Spleen (tissue), 11 donors: ENCODE measurements at regions not wholly inside any gene's neighbourhood (a gene's known extent, or its start where the extent isn't known, plus 50 kb on each side); places are given as distances from the start of the nearest gene placed in this dataset.
A peak's percentile ranks its signal among the peaks of the same experiment; 100 is the strongest.

ENCODE experiments used
- DNase-seq: peaks from one replicate; pipeline ENCODE4 v3.0.0-alpha.2; 2020
- H3K27ac ChIP-seq, 8 donors: fragments of 200-600 bp; sonication (generic) in 7 of 8; 1 replicate in 4 of 8; 2 replicates in 4 of 8; pipeline versions ENCODE4 v1.5.0 to v1.8.0; 2016 to 2021; ENCODE audit warnings: inconsistent platforms in 4 of 8, mild to moderate bottlenecking in 4 of 8, moderate library complexity in 1 of 8
- H3K27me3 ChIP-seq, 7 donors: fragments of 200-600 bp; sonication (generic) in 6 of 7; replicated peaks in 1 of 7; 1 replicate in 4 of 7; 2 replicates in 3 of 7; pipeline versions ENCODE4 v1.5.0 to v1.8.0; 2016 to 2021; ENCODE audit warnings: inconsistent platforms in 3 of 7, mild to moderate bottlenecking in 1 of 7
- H3K36me3 ChIP-seq, 6 donors: fragments of 200-600 bp; sonication (generic) in 5 of 6; 1 replicate in 4 of 6; 2 replicates in 2 of 6; pipeline versions ENCODE4 v1.5.0 to v1.8.0; 2016 to 2021; ENCODE audit warnings: inconsistent platforms in 2 of 6
- H3K4me1 ChIP-seq, 6 donors: fragments of 200-600 bp; sonication (generic) in 5 of 6; 1 replicate in 3 of 6; 2 replicates in 3 of 6; pipeline versions ENCODE4 v1.5.0 to v1.8.0; 2016 to 2021; ENCODE audit warnings: inconsistent platforms in 3 of 6
- H3K4me3 ChIP-seq, 8 donors: fragments of 200-600 bp; sonication (generic) in 7 of 8; 1 replicate in 4 of 8; 2 replicates in 4 of 8; pipeline versions ENCODE4 v1.5.0 to v1.8.0; 2016 to 2021; ENCODE audit warnings: inconsistent platforms in 4 of 8, mild to moderate bottlenecking in 4 of 8, moderate library complexity in 2 of 8
- H3K9me3 ChIP-seq, 8 donors: fragments of 200-600 bp; sonication (generic) in 7 of 8; 1 replicate in 4 of 8; 2 replicates in 4 of 8; pipeline versions ENCODE4 v1.5.0 to v1.8.0; 2016 to 2021; ENCODE audit warnings: inconsistent platforms in 4 of 8
- CTCF ChIP-seq, 11 experiments: fragments of 200-600 bp in 7 of 11; fragments of 450-650 bp in 4 of 11; sonication (generic) in 4 of 11; IDR thresholded peaks in 8 of 11; conservative IDR thresholded peaks in 3 of 11; 1 replicate in 7 of 11; 2 replicates in 4 of 11; pipeline versions ENCODE4 v1.4.0 to v1.8.0; 2016 to 2021; ENCODE audit warnings: antibody characterized with exemption in 11 of 11, inconsistent platforms in 4 of 11, mild to moderate bottlenecking in 1 of 11
- POLR2A ChIP-seq, 3 donors: fragments of 450-650 bp; IDR thresholded peaks; one replicate each; pipeline ENCODE4 v1.5.1; 2017; ENCODE audit warnings: antibody characterized with exemption in 3 of 3, mild to moderate bottlenecking in 1 of 3
- POLR2AphosphoS5 ChIP-seq, 3 donors: sonication (generic); formaldehyde crosslinking; IDR thresholded peaks; one replicate each; pipeline ENCODE4 v1.5.1; 2017; ENCODE audit warnings: antibody characterized with exemption in 3 of 3
- WGBS, 5 donors: extraction: QIAGEN DNeasy Blood & Tissue Kit in 3 of 5; methylation state at CpG; one replicate each; pipeline versions ENCODE4 v1.1.5 to v1.1.7; 2013 to 2018; 5-methylcytosine and 5-hydroxymethylcytosine counted together
- intact Hi-C: fragments of 100-400 bp; cut with DNase I; formaldehyde crosslinking; loops from one replicate; pipeline ENCODE4 v1.15.0; 2023; ENCODE audit warnings: low total_unique reads
- donor health status: healthy with polysubstance abuse.
- donor health status: DM: no; HTN: no; CAD: no; lungs with moderate emphysema.
- donor health status: DM: no; HTN: no; CAD: no.
- donor health status: Bipolar disorder and iron deficiency.
- donor health status: healthy.
- donor health status: DM: no; HTN: no; CAD: no.
- donor health status: DM: yes; HTN: yes; CAD: no.

- TF ChIP-seq POLR2A (IDR thresholded peaks at IDR 0.05) (no peak), CTCF (IDR thresholded peaks at IDR 0.05 in 8 of 11, conservative IDR thresholded peaks at IDR 0.05 in 3 of 11) (no peak), POLR2AphosphoS5 (IDR thresholded peaks at IDR 0.05) (no peak)
- H3K9me3 ChIP-seq, result no peaks in the 10 kb centered on the region
- no peak overlapping the region for H3K4me3 ChIP-seq
- H3K4me1 ChIP-seq, result peaks cover 0 to 4% (median 0%) of the 10 kb centered on the region in 6 donors
- intact Hi-C loops, result no loop called here
- H3K36me3 ChIP-seq, result no peaks in the 10 kb centered on the region
- WGBS, 5 donors, result 91 to 97% (median 93%) methylated on average over 7 of the region's 7 CpGs
- no peak for DNase-seq
- H3K27ac ChIP-seq, result no peak overlapping the region
- no peaks in the 10 kb centered on the region for H3K27me3 ChIP-seq
Observed at GRCh38 chr11:80822308-80822707, 1381.5 kb upstream of the TENM4 start.

DNA sequence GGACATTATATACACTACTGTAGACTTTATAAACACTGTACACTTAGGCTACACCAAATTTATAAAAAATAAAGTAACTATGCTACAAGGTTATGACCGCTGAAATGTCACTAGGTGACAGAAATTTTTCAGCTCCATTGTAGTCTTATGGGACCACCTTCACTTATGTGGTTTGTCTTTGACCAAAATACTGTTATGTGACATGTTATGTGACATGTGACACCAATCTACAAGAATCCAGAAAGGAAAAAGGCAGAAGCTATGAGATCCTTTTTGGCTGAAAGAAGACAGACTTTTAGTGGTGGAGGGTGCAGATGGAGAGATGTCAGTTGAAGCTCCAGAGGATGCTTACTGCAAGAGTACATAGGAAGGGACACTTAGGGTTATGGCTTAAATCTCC lies 1378.4 kb upstream of the TENM4 start:
- TF ChIP-seq POLR2A (IDR thresholded peaks at IDR 0.05), result no peak
- TF ChIP-seq POLR2AphosphoS5 (IDR thresholded peaks at IDR 0.05), result no peak
- TF ChIP-seq CTCF (IDR thresholded peaks at IDR 0.05 in 8 of 11, conservative IDR thresholded peaks at IDR 0.05 in 3 of 11), result no peak
- Histone ChIP-seq H3K4me3 (no peak overlapping the region), H3K27ac (no peak overlapping the region), H3K9me3 (no peaks in the 10 kb centered on the region), H3K4me1 (peaks cover 4 to 19% (median 9%) of the 10 kb centered on the region in 6 donors), H3K27me3 (no peaks in the 10 kb centered on the region), H3K36me3 (no peaks in the 10 kb centered on the region)
- 77 to 93% (median 86%) methylated on average over 1 of the region's 1 CpG for WGBS, 5 donors
- DNase-seq, result no peak
- intact Hi-C loops, result no loop called here

- peaks cover 4 to 19% (median 9%) of the 10 kb centered on the region in 6 donors for H3K4me1 ChIP-seq
- H3K9me3 ChIP-seq, result no peaks in the 10 kb centered on the region
- intact Hi-C loops, result no loop called here
- DNase-seq, result no peak
- no peaks in the 10 kb centered on the region for H3K27me3 ChIP-seq
- peak overlapping the region in 1 of 8 donors; percentile 28 for H3K4me3 ChIP-seq
- H3K27ac ChIP-seq, result peak overlapping the region in 1 of 8 donors; percentile 67
- no peak for TF ChIP-seq CTCF (IDR thresholded peaks at IDR 0.05 in 8 of 11, conservative IDR thresholded peaks at IDR 0.05 in 3 of 11)
- no peak for TF ChIP-seq POLR2AphosphoS5 (IDR thresholded peaks at IDR 0.05)
- TF ChIP-seq POLR2A (IDR thresholded peaks at IDR 0.05), result no peak
- H3K36me3 ChIP-seq, result no peaks in the 10 kb centered on the region
- 51 to 64% (median 61%) methylated on average over 4 of the region's 4 CpGs for WGBS, 5 donors
Observed at GRCh38 chr11:80816966-80817365, 1376.1 kb upstream of the TENM4 start.

DNA sequence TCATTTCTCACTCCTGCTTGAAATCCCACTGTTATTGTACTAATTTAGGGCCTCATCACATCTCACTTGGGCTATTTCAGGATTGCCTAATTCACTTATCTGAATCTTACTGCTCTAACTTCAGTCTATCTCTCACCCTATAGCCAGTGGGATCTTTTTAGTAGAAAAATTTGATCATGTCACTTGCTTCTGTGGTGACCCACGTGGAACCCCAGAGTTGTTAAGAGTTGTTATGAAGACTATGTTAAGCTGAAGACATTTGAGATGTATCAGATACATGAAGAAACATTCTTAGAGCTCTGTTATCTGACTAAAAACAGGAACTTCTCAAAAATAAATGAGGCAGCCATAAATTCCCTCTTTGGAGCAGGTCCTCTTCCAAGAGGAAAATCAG lies 1375.6 kb upstream of the TENM4 start:
- Histone ChIP-seq H3K27ac (peak overlapping the region in 7 of 8 donors; percentile 28 to 67 (median 37)), H3K9me3 (no peaks in the 10 kb centered on the region), H3K36me3 (no peaks in the 10 kb centered on the region), H3K4me1 (peaks cover 4 to 19% (median 9%) of the 10 kb centered on the region in 6 donors), H3K4me3 (no peak overlapping the region), H3K27me3 (no peaks in the 10 kb centered on the region)
- intact Hi-C loops, result no loop called here
- TF ChIP-seq POLR2A (IDR thresholded peaks at IDR 0.05), result no peak
- 43 to 59% (median 55%) methylated on average over 1 of the region's 1 CpG for WGBS, 5 donors
- DNase-seq, result no peak
